Thyroid gland (tissue), 4 donors: ENCODE measurements at regions not wholly inside any gene's neighbourhood (a gene's known extent, or its start where the extent isn't known, plus 50 kb on each side); places are given as distances from the start of the nearest gene placed in this dataset.

Source experiments
- POLR2A ChIP-seq, 2 donors: fragments of 450-650 bp; IDR thresholded peaks; one replicate each; pipeline ENCODE4 v1.6.1; 2017; ENCODE audit warnings: antibody characterized with exemption in 2 of 2, mild to moderate bottlenecking in 2 of 2, moderate library complexity in 1 of 2
- TF ChIP-seq, protein P1 (sequence below), 6 experiments: fragments of 200-600 bp in 3 of 6; fragments of 450-650 bp in 3 of 6; sonication (generic) in 3 of 6; IDR thresholded peaks; one replicate each; pipeline ENCODE4 v1.5.1; 2016 to 2019; ENCODE audit warnings: antibody characterized with exemption in 6 of 6, mild to moderate bottlenecking in 2 of 6, inconsistent platforms in 1 of 6, moderate library complexity in 1 of 6

DNA sequence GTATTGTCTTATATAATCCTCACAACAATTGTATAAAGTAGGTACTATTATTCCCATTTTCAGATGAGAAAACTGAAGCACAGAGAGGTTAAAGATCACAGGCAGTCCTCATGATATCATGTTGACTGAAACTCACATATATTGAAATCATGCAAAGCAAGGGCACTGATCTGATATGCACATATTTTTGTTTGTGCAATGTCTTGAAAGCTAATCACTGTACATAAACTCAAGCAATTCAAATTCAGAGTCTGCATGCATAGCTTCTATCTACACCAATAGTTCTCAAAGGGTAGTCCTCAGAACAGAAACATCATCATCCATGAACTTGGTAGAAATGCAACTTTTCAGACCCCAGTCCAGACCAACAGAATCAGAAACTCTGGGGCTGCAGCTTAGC, 119.2 kb upstream of the STT3B start:
- TF ChIP-seq, protein P1, sequence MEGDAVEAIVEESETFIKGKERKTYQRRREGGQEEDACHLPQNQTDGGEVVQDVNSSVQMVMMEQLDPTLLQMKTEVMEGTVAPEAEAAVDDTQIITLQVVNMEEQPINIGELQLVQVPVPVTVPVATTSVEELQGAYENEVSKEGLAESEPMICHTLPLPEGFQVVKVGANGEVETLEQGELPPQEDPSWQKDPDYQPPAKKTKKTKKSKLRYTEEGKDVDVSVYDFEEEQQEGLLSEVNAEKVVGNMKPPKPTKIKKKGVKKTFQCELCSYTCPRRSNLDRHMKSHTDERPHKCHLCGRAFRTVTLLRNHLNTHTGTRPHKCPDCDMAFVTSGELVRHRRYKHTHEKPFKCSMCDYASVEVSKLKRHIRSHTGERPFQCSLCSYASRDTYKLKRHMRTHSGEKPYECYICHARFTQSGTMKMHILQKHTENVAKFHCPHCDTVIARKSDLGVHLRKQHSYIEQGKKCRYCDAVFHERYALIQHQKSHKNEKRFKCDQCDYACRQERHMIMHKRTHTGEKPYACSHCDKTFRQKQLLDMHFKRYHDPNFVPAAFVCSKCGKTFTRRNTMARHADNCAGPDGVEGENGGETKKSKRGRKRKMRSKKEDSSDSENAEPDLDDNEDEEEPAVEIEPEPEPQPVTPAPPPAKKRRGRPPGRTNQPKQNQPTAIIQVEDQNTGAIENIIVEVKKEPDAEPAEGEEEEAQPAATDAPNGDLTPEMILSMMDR (IDR thresholded peaks at IDR 0.05), result no peak
- TF ChIP-seq POLR2A (IDR thresholded peaks at IDR 0.05), result no peak
